ENCODE measurements at regions not wholly inside any gene's neighbourhood (a gene's known extent, or its start where the extent isn't known, plus 50 kb on each side); places are given as distances from the start of the nearest gene placed in this dataset.

DNA sequence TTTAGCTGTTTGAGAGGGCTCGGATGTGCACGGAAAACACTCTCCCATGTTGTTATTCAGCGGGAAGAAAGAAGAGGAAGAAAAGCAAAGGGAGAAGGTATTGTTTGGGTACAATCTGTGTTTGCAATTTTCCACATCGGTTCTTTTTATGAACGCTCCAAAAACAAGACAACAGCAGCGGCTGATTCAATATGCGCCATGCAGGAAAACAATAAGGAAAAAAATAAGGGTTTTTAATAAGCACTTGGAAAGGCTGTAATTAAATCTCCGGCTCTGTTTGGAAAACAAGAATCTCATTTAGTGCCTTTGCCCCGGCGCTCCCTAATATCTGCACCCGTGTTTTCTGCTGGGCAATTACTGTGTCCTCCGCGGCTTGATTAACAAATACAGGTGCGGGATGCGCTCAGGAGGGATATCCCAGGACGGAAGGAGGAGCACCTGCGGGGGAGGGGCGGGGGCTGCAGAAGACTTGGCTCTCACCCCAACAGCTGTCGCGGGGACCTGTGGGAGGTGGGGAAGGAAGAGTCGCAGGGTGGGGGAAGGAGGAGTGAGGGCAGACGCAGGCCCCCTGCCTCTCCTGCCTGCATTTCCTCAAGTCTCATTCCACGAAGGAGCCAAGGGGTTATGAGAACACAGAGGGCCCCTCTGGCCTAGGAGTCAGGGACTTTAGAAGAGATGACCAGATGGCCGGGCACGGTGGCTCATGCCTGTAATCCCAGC is 181.5 kb upstream of the PODXL start:
- peaks cover 3% of the 10 kb centered on the region for H4K20me1 ChIP-seq (ENCODE audit: low read depth)
- no peak overlapping the region for H3K9ac ChIP-seq
- H3K36me3 Mint-ChIP-seq, result no peaks in the 10 kb centered on the region

DNA sequence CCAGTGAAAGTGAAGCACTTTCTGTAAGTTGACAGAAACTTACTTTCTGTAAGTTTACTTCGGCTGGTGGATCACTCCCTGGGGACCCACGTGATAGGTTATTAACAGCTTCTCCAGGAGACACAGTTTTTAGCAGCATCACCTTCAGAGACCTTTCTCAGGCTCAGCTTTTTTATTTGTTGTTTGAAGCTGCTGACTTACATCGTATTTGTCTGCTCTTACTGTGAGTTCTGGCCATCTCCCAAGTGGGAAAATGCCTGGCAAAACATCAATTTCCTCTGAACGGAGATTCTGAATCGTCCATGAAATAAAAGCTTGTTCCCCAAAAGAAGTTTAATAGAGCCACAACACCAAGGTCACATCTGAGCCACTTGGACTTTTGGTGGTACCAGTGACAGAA is 178.7 kb upstream of the PODXL start:
- Mint-ChIP-seq H3K4me1 (no peaks in the 10 kb centered on the region), H3K36me3 (no peaks in the 10 kb centered on the region), H3K9me3 (peaks cover 4% of the 10 kb centered on the region), H3K4me3 (no peak overlapping the region), H3K27me3 (ENCODE audit: insufficient read depth, low read depth) (peaks cover 9% of the 10 kb centered on the region), H3K27ac (no peak overlapping the region)
- no peak overlapping the region for H2AFZ ChIP-seq (replicated peaks)
- H3F3A ChIP-seq (ENCODE audit: low read depth), result no peaks in the 10 kb centered on the region
- no peaks in the 10 kb centered on the region for H3K4me1 ChIP-seq
- no peak for DNase-seq (ENCODE audit: low spot score)
- H3K27me3 ChIP-seq, result no peaks in the 10 kb centered on the region
- H3K9me3 ChIP-seq (ENCODE audit: low read depth), result no peaks in the 10 kb centered on the region
- no peak overlapping the region for H3K4me2 ChIP-seq
- no peak overlapping the region for H3K27ac ChIP-seq
- TF ChIP-seq EZH2 (IDR thresholded peaks at IDR 0.05) (no peak), EZH2phosphoT487 (IDR thresholded peaks at IDR 0.05) (no peak)
- TF ChIP-seq, protein P1, sequence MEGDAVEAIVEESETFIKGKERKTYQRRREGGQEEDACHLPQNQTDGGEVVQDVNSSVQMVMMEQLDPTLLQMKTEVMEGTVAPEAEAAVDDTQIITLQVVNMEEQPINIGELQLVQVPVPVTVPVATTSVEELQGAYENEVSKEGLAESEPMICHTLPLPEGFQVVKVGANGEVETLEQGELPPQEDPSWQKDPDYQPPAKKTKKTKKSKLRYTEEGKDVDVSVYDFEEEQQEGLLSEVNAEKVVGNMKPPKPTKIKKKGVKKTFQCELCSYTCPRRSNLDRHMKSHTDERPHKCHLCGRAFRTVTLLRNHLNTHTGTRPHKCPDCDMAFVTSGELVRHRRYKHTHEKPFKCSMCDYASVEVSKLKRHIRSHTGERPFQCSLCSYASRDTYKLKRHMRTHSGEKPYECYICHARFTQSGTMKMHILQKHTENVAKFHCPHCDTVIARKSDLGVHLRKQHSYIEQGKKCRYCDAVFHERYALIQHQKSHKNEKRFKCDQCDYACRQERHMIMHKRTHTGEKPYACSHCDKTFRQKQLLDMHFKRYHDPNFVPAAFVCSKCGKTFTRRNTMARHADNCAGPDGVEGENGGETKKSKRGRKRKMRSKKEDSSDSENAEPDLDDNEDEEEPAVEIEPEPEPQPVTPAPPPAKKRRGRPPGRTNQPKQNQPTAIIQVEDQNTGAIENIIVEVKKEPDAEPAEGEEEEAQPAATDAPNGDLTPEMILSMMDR (IDR thresholded peaks at IDR 0.05), result no peak
- no peaks in the 10 kb centered on the region for H4K20me1 ChIP-seq (ENCODE audit: low read depth)
- H3K4me3 ChIP-seq, result no peak overlapping the region
- H3K36me3 ChIP-seq, result no peaks in the 10 kb centered on the region
- H3K9ac ChIP-seq, result no peak overlapping the region
- H3K79me2 ChIP-seq (ENCODE audit: low read depth), result no peaks in the 10 kb centered on the region

More for the DNA sequence above, 181.5 kb upstream of the PODXL start:
- DNase-seq (ENCODE audit: low spot score), result no peak
- H3K27me3 Mint-ChIP-seq (ENCODE audit: insufficient read depth, low read depth), result peaks cover 9% of the 10 kb centered on the region
- TF ChIP-seq, protein P1 (IDR thresholded peaks at IDR 0.05), result no peak
- TF ChIP-seq EZH2 (IDR thresholded peaks at IDR 0.05) (no peak), EZH2phosphoT487 (IDR thresholded peaks at IDR 0.05) (no peak)
- H3K4me1 Mint-ChIP-seq, result no peaks in the 10 kb centered on the region
- no peaks in the 10 kb centered on the region for H3K36me3 ChIP-seq
- no peak overlapping the region for H3K4me3 ChIP-seq
- no peaks in the 10 kb centered on the region for H3K79me2 ChIP-seq (ENCODE audit: low read depth)
- H3K27ac Mint-ChIP-seq, result no peak overlapping the region
- no peak overlapping the region for H3K27ac ChIP-seq
- H3K9me3 Mint-ChIP-seq, result peaks cover 4% of the 10 kb centered on the region
- no peaks in the 10 kb centered on the region for H3K27me3 ChIP-seq
- no peaks in the 10 kb centered on the region for H3F3A ChIP-seq (ENCODE audit: low read depth)
- no peaks in the 10 kb centered on the region for H3K9me3 ChIP-seq (ENCODE audit: low read depth)
- no peak overlapping the region for H3K4me2 ChIP-seq
- H3K4me1 ChIP-seq, result no peaks in the 10 kb centered on the region
- no peak overlapping the region for H2AFZ ChIP-seq (replicated peaks)
- no peak overlapping the region for H3K4me3 Mint-ChIP-seq

DNA sequence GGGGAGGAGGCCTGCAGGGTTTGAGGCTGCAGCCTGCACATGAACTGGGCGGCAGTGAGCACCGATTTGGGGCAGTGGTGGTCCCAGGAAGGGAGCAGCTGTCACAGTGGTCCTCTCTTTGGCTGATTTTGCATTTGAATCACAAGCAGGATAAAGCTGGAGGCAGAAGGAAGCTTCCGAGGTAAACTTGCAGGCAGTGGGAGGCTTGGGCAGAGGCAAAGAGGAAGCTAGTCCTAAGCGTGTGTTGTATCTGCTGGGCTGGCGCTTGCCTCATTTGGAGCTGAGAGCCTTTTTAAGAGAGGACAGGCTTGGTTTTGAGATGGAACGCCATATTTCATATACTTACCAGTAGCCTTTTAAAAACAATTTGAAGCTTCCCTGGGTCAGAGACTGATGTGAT is 177.2 kb upstream of the PODXL start:
- no peaks in the 10 kb centered on the region for H3K4me1 Mint-ChIP-seq
- no peak for DNase-seq (ENCODE audit: low spot score)
- H2AFZ ChIP-seq (replicated peaks), result no peak overlapping the region
- no peaks in the 10 kb centered on the region for H3K9me3 ChIP-seq (ENCODE audit: low read depth)
- H3K4me1 ChIP-seq, result no peaks in the 10 kb centered on the region
- H3K9ac ChIP-seq, result no peak overlapping the region
- H3K36me3 ChIP-seq, result no peaks in the 10 kb centered on the region
- H3K4me2 ChIP-seq, result no peak overlapping the region
- H3K36me3 Mint-ChIP-seq, result no peaks in the 10 kb centered on the region
- H4K20me1 ChIP-seq (ENCODE audit: low read depth), result no peaks in the 10 kb centered on the region
- H3K79me2 ChIP-seq (ENCODE audit: low read depth), result no peaks in the 10 kb centered on the region
- H3K27ac ChIP-seq, result no peak overlapping the region
- H3K27me3 ChIP-seq, result no peaks in the 10 kb centered on the region
- no peak overlapping the region for H3K4me3 ChIP-seq
- no peak overlapping the region for H3K27ac Mint-ChIP-seq
- TF ChIP-seq EZH2phosphoT487 (IDR thresholded peaks at IDR 0.05), result no peak
- TF ChIP-seq, protein P1 (IDR thresholded peaks at IDR 0.05), result no peak
- TF ChIP-seq EZH2 (IDR thresholded peaks at IDR 0.05), result no peak
- no peaks in the 10 kb centered on the region for H3F3A ChIP-seq (ENCODE audit: low read depth)
- H3K27me3 Mint-ChIP-seq (ENCODE audit: insufficient read depth, low read depth), result peaks cover 17% of the 10 kb centered on the region
- peaks cover 11% of the 10 kb centered on the region for H3K9me3 Mint-ChIP-seq
- no peak overlapping the region for H3K4me3 Mint-ChIP-seq
